WTC11 (cell line): ENCODE measurements at regions not wholly inside any gene's neighbourhood (a gene's known extent, or its start where the extent isn't known, plus 50 kb on each side); places are given as distances from the start of the nearest gene placed in this dataset.
"Not testable (repeated sequence)": the region's sequence is repeated elsewhere in the genome, so short reads cannot be mapped to it uniquely, and the experiment has no call there.

Source experiments
- ATF2 ChIP-seq: sonication (generic); formaldehyde crosslinking; IDR thresholded peaks from 2 replicates; pipeline ENCODE4 v1.8.1; 2022; ENCODE audit warnings: low read depth, missing genetic modification reagents, borderline replicate concordance
- CTCF ChIP-seq: fragments of 200-600 bp; IDR thresholded peaks from 2 replicates; pipeline ENCODE4 v1.8.0; 2022; ENCODE audit warnings: antibody characterized with exemption
- ELF4 ChIP-seq: sonication (generic); formaldehyde crosslinking; IDR thresholded peaks from 2 replicates; pipeline ENCODE4 v1.8.1; 2022; ENCODE audit warnings: low read depth, mild to moderate bottlenecking, moderate library complexity, missing genetic modification reagents
- ETV6 ChIP-seq: sonication (generic); formaldehyde crosslinking; IDR thresholded peaks from 2 replicates; pipeline ENCODE4 v1.8.1; 2022; ENCODE audit warnings: mild to moderate bottlenecking, missing genetic modification reagents
- HMGXB4 ChIP-seq: sonication (generic); formaldehyde crosslinking; IDR thresholded peaks from 2 replicates; pipeline ENCODE4 v1.8.1; 2023; ENCODE audit warnings: mild to moderate bottlenecking, moderate library complexity, missing genetic modification reagents
- IRF2 ChIP-seq: sonication (generic); formaldehyde crosslinking; IDR thresholded peaks from 2 replicates; pipeline ENCODE4 v1.8.0; 2022; ENCODE audit warnings: low read depth, missing genetic modification reagents, borderline replicate concordance
- NFYB ChIP-seq: sonication (generic); formaldehyde crosslinking; conservative IDR thresholded peaks from 2 replicates; pipeline ENCODE4 v1.8.0; 2022; ENCODE audit warnings: low read depth, missing genetic modification reagents
- SMAD4 ChIP-seq: sonication (generic); formaldehyde crosslinking; IDR thresholded peaks from 2 replicates; pipeline ENCODE4 v1.8.0; 2022; ENCODE audit warnings: mild to moderate bottlenecking, missing genetic modification reagents
- TP53 ChIP-seq: sonication (generic); formaldehyde crosslinking; IDR thresholded peaks from 2 replicates; pipeline ENCODE4 v1.8.1; 2023; ENCODE audit warnings: mild to moderate bottlenecking, missing genetic modification reagents
- ZNF219 ChIP-seq: sonication (generic); formaldehyde crosslinking; IDR thresholded peaks from 2 replicates; pipeline ENCODE4 v1.8.0; 2023; ENCODE audit warnings: missing genetic modification reagents, mild to moderate bottlenecking, borderline replicate concordance

GRCh38 chr17:68168273-68169164 lies 79.3 kb upstream of the AMZ2 start:
- TF ChIP-seq CTCF; IRF2; ATF2; TP53 (CRISPR knock-in tag); ZNF219; ELF4 (CRISPR knock-in tag); HMGXB4 (CRISPR knock-in tag); ETV6 (CRISPR knock-in tag); SMAD4 (CRISPR knock-in tag); NFYB (CRISPR knock-in tag): not testable (repeated sequence)
